Glutamatergic neuron (in vitro differentiated cells): ENCODE measurements at regions not wholly inside any gene's neighbourhood (a gene's known extent, or its start where the extent isn't known, plus 50 kb on each side); places are given as distances from the start of the nearest gene placed in this dataset.

Experiments
- DNase-seq: peaks from one replicate; pipeline ENCODE4 v3.0.0; 2022
- H3K27ac Mint-ChIP-seq: one replicate; pipeline ENCODE4 v1.8.0; 2020; ENCODE audit warnings: mild to moderate bottlenecking, mixed read lengths, inconsistent platforms; ENCODE audit not compliant: unreplicated experiment
- H3K27me3 Mint-ChIP-seq: one replicate; pipeline ENCODE4 v1.8.0; 2020; ENCODE audit warnings: mild to moderate bottlenecking, moderate library complexity, mixed read lengths, inconsistent platforms; ENCODE audit not compliant: unreplicated experiment
- H3K36me3 Mint-ChIP-seq: one replicate; pipeline ENCODE4 v1.8.0; 2020; ENCODE audit warnings: mild to moderate bottlenecking, mixed read lengths, inconsistent platforms; ENCODE audit not compliant: unreplicated experiment
- H3K4me1 Mint-ChIP-seq: one replicate; pipeline ENCODE4 v1.8.0; 2020; ENCODE audit warnings: mild to moderate bottlenecking, low read depth, mixed read lengths, inconsistent platforms; ENCODE audit not compliant: unreplicated experiment
- H3K4me3 Mint-ChIP-seq: one replicate; pipeline ENCODE4 v1.8.0; 2020; ENCODE audit warnings: mild to moderate bottlenecking, mixed read lengths, inconsistent platforms; ENCODE audit not compliant: unreplicated experiment
- H3K9me3 Mint-ChIP-seq: one replicate; pipeline ENCODE4 v1.8.0; 2020; ENCODE audit warnings: mild to moderate bottlenecking, moderate library complexity, mixed read lengths, inconsistent platforms; ENCODE audit not compliant: unreplicated experiment
- TF ChIP-seq, protein P1 (sequence below): fragments of 200-600 bp; sonication (generic); IDR thresholded peaks from one replicate; pipeline ENCODE4 v1.5.0; 2021; ENCODE audit not compliant: partially characterized antibody, unreplicated experiment

DNA sequence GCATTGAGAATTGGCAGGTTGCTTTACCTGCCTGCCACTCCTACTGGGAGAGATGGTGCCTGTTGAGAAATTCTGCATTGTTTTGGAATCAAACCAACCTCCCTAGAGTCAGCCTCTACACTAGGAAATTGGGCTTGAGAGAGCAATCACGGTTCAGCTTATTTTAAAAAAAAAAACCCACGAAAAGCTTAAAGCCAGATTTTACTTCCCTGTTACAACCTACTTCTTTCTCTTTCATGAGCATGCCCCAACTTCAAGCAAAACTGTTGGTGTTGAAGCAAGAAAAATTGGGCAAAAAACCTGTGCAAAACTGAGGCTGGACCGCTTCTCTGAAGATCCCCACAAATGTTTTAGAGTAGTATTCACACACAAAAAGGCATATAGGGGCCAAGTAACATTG is 134.6 kb upstream of the ZEB2 start:
- TF ChIP-seq, protein P1, sequence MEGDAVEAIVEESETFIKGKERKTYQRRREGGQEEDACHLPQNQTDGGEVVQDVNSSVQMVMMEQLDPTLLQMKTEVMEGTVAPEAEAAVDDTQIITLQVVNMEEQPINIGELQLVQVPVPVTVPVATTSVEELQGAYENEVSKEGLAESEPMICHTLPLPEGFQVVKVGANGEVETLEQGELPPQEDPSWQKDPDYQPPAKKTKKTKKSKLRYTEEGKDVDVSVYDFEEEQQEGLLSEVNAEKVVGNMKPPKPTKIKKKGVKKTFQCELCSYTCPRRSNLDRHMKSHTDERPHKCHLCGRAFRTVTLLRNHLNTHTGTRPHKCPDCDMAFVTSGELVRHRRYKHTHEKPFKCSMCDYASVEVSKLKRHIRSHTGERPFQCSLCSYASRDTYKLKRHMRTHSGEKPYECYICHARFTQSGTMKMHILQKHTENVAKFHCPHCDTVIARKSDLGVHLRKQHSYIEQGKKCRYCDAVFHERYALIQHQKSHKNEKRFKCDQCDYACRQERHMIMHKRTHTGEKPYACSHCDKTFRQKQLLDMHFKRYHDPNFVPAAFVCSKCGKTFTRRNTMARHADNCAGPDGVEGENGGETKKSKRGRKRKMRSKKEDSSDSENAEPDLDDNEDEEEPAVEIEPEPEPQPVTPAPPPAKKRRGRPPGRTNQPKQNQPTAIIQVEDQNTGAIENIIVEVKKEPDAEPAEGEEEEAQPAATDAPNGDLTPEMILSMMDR: no peak
- H3K4me1 Mint-ChIP-seq: peaks cover 4% of the 10 kb centered on the region
- no peak overlapping the region for H3K27ac Mint-ChIP-seq

DNA sequence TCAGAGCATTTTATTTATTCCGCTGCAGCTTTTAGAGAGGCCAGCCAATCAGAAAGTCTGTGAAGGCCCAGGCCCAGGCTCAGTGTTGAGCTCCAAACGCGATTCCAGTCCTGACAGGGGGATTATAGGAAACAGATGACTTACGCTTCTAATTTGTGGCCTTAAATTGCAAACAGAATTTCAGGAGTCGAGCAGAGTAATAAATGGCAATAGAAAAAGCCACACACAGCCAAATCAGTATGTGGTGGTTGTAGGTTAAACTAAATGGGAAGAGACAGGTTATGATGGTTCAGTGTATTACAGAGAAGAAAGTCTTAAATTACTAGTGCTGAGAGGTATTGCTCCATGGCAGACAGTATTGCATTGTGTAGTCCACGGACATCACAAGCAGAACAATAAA is 131.0 kb upstream of the ZEB2 start:
- no peak overlapping the region for H3K4me3 Mint-ChIP-seq
- H3K27ac Mint-ChIP-seq: no peak overlapping the region
- TF ChIP-seq, protein P1: no peak
- H3K27me3 Mint-ChIP-seq: peaks cover under 1% of the 10 kb centered on the region
- H3K9me3 Mint-ChIP-seq: no peaks in the 10 kb centered on the region
- DNase-seq: no peak
- peaks cover 12% of the 10 kb centered on the region for H3K4me1 Mint-ChIP-seq
- H3K36me3 Mint-ChIP-seq: no peaks in the 10 kb centered on the region

More for the DNA sequence above, 134.6 kb upstream of the ZEB2 start:
- DNase-seq: no peak
- Mint-ChIP-seq H3K27me3 (peaks cover 3% of the 10 kb centered on the region), H3K36me3 (no peaks in the 10 kb centered on the region), H3K4me3 (no peak overlapping the region), H3K9me3 (no peaks in the 10 kb centered on the region)

DNA sequence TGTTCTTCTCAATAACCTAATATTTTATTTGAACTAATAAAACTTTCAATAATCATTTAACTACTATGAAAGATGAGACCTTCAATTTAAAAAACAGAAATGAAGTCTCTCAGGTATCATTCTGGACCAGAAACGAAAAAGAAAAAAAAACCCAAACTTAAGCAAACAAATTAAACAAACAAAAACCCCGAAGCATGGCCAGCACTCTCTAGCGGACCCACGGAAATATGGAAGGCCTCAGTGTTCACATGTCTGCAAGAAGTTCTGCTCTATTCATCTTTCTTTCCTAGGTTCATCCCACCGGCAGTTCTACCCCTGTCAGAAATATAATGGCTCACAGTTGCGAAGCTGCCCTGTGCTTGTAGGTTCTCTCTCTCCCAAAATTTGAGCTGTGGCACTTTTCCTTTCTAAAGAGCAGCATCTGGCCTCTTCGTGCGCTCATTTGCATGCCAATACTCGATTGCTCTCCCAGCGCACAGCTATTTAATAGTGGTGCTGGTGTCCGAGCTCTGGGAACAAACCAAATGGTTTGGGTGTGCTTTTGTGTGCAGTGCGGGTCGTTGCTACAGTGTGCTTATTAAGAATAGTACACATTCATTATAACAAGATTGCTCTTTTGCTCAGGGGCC is 129.0 kb upstream of the ZEB2 start:
- Mint-ChIP-seq H3K27ac (peak overlapping the region; percentile 52), H3K9me3 (no peaks in the 10 kb centered on the region), H3K4me3 (peak overlapping the region; percentile 64), H3K27me3 (no peaks in the 10 kb centered on the region), H3K4me1 (peaks cover 12% of the 10 kb centered on the region), H3K36me3 (no peaks in the 10 kb centered on the region)
- DNase-seq: peak; percentile 16
- TF ChIP-seq, protein P1: no peak

DNA sequence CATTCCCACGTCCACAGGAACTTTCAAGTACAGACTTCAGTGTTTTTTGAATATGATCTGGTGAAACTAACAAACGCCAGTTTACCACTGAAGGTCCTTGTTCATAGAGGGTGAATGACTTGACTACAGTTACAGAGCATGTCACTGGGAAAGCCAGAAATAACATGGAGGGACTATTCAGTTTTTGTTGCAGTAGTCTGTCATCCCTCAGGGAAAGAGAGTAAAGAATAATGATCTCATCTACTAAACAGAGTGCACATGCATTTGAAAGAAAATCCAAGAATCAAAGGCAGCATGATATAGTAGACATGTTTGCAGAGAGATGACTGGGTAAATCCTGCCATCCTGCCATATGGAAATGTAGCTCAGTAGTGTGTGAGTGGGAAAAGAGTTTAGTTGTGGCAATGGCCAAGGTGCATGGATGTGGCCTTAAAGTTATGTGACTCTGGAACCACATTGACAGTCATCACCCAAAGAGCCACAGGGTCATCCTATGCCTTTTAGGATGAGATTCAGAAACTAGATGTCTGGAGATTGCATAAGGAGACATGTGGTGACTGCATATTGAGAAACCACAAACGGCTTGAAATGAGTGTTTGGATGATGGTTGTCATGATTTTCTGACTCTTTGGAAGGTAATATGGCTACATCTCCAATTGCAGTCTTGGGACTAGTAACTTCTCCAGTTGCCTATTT is 125.3 kb upstream of the ZEB2 start:
- no peak overlapping the region for H3K27ac Mint-ChIP-seq

More for the DNA sequence above, 125.3 kb upstream of the ZEB2 start:
- H3K27me3 Mint-ChIP-seq: no peaks in the 10 kb centered on the region
- no peak for DNase-seq
- H3K4me1 Mint-ChIP-seq: peaks cover 8% of the 10 kb centered on the region
- no peak overlapping the region for H3K4me3 Mint-ChIP-seq
- H3K36me3 Mint-ChIP-seq: no peaks in the 10 kb centered on the region
- no peaks in the 10 kb centered on the region for H3K9me3 Mint-ChIP-seq
- TF ChIP-seq, protein P1: no peak
